ENCODE measurements at regions not wholly inside any gene's neighbourhood (a gene's known extent, or its start where the extent isn't known, plus 50 kb on each side); places are given as distances from the start of the nearest gene placed in this dataset.
"Not testable (repeated sequence)": the region's sequence is repeated elsewhere in the genome, so short reads cannot be mapped to it uniquely, and the experiment has no call there.

DNA sequence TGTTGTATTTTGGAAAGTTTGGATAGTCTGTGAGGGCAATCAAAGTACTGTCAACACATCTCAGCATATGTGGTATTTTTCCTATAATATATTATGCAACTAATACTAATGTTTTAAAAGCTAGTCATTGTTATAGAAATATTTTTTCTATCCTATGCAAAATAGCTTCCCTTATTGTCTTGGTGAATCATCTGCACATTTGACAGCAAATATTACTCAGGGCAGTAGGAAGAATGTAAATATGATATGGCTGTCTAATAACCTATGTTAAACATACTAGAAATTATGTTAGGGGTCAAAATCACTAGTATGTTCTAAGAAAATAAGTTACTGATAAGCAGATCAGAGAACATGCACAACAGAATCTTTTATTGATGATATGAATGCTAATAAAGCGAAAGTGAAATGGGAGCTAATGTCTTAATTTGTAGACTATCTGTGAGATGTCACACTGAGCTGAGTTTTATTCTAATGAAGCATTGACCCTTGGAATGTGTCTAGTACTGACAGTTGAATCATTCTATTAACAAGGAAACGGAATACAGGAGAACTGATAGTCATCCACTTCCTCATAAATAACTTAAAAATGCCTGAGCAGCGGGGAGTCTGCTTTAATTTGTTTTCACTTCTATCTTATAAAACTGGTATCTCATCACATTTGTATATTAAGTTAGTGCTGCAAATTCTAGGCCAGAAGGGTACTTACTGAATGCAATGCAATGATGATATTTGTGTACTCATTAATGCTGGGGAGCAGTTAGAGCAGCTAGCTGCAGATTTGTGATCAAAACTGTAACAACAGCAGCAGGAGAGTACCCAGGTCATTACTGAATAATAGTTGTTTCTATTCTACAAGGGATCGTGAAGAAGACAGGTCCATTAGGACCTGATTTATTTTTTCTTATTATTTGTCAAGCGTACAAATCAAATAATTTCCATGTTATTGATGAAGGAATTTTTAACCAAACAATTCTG is 440.3 kb upstream of the AADAT start:
- no peaks in the 10 kb centered on the region for H3K27me3 ChIP-seq (ENCODE audit: control insufficient read depth, insufficient read depth, low read length)
- H3K4me1 ChIP-seq (ENCODE audit: control insufficient read depth, insufficient read depth, low read length) = no peaks in the 10 kb centered on the region
- no peak overlapping the region for H3K4me3 ChIP-seq (ENCODE audit: low read depth, low read length)
- no peaks in the 10 kb centered on the region for H3K36me3 ChIP-seq (ENCODE audit: control insufficient read depth, insufficient read depth, low read length)
- no peaks in the 10 kb centered on the region for H3K9me3 ChIP-seq (ENCODE audit: control insufficient read depth, insufficient read depth, low read length)
- H3K9ac ChIP-seq (ENCODE audit: low read depth, low read length) = no peak overlapping the region

GRCh38 chr4:170526471-170526870 is 436.7 kb upstream of the AADAT start:
- H3K27me3 ChIP-seq (ENCODE audit: control insufficient read depth, insufficient read depth, low read length) = no peaks in the 10 kb centered on the region
- no peaks in the 10 kb centered on the region for H3K4me1 ChIP-seq (ENCODE audit: control insufficient read depth, insufficient read depth, low read length)
- H3K4me3 ChIP-seq (ENCODE audit: low read depth, low read length) = no peak overlapping the region
- no peaks in the 10 kb centered on the region for H3K9me3 ChIP-seq (ENCODE audit: control insufficient read depth, insufficient read depth, low read length)
- H3K36me3 ChIP-seq (ENCODE audit: control insufficient read depth, insufficient read depth, low read length) = no peaks in the 10 kb centered on the region
- no peak overlapping the region for H3K9ac ChIP-seq (ENCODE audit: low read depth, low read length)

DNA sequence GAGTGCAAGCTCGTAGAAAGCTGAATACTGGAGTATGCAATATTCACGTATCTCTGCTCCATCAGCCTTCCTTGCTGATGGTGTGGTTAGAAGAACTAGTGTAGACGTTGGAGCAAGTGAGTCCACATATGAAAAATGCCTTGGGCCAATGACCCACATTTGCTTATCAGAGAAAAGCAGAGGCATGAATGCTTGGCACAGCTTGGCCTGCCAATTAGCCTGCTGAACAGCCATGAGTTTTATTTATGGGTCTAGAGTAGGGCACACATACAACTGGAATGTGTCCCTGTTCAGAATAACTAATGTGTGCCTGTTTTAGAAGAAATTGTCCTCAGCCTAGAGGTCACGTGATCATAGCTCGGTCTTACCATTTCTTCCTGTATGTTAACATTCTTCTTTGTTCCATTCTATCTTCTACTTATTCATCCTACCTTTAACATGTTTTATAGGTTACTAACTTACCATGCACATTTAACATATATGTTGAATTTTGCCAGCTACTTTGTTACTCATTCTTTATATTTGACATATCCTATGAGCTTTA is 432.7 kb upstream of the AADAT start:
- H3K27me3 ChIP-seq (ENCODE audit: control insufficient read depth, insufficient read depth, low read length) = no peaks in the 10 kb centered on the region
- no peak overlapping the region for H3K9ac ChIP-seq (ENCODE audit: low read depth, low read length)

DNA sequence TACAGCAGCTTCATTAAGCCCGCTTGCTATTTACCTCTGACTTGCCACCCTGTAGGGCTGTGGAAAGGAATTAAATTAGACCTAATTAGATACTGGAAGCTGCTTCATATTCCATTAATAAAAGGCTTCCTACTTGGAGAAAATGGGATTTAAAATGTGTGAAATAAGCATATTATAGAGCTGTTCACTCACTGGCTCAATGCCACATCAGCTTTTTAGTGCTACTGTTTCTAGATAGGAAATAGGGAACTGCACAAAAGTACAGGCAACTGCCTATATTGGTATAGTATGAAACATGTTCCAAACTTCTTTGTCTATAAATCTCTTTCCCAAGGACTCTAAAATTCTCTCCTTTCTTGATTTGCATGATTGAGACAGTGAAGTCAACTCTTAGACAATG is 407.9 kb upstream of the AADAT start:
- no peak overlapping the region for H3K4me3 ChIP-seq (ENCODE audit: low read depth, low read length)
- no peak overlapping the region for H3K9ac ChIP-seq (ENCODE audit: low read depth, low read length)
- H3K9me3 ChIP-seq (ENCODE audit: control insufficient read depth, insufficient read depth, low read length) = no peaks in the 10 kb centered on the region
- no peaks in the 10 kb centered on the region for H3K27me3 ChIP-seq (ENCODE audit: control insufficient read depth, insufficient read depth, low read length)
- H3K4me1 ChIP-seq (ENCODE audit: control insufficient read depth, insufficient read depth, low read length) = no peaks in the 10 kb centered on the region
- no peaks in the 10 kb centered on the region for H3K36me3 ChIP-seq (ENCODE audit: control insufficient read depth, insufficient read depth, low read length)

More for the DNA sequence above, 432.7 kb upstream of the AADAT start:
- Histone ChIP-seq H3K36me3 (ENCODE audit: control insufficient read depth, insufficient read depth, low read length) (no peaks in the 10 kb centered on the region), H3K4me3 (ENCODE audit: low read depth, low read length) (no peak overlapping the region), H3K4me1 (ENCODE audit: control insufficient read depth, insufficient read depth, low read length) (no peaks in the 10 kb centered on the region), H3K9me3 (ENCODE audit: control insufficient read depth, insufficient read depth, low read length) (no peaks in the 10 kb centered on the region)

GRCh38 chr4:170497112-170497511 is 407.4 kb upstream of the AADAT start:
- no peak overlapping the region for H3K9ac ChIP-seq (ENCODE audit: low read depth, low read length)

GRCh38 chr4:170491981-170492380 is 402.2 kb upstream of the AADAT start:
- H3K36me3 ChIP-seq (ENCODE audit: control insufficient read depth, insufficient read depth, low read length) = no peaks in the 10 kb centered on the region
- H3K4me1 ChIP-seq (ENCODE audit: control insufficient read depth, insufficient read depth, low read length) = no peaks in the 10 kb centered on the region
- H3K9ac ChIP-seq (ENCODE audit: low read depth, low read length) = no peak overlapping the region
- H3K4me3 ChIP-seq (ENCODE audit: low read depth, low read length) = no peak overlapping the region
- H3K9me3 ChIP-seq (ENCODE audit: control insufficient read depth, insufficient read depth, low read length) = no peaks in the 10 kb centered on the region
- no peaks in the 10 kb centered on the region for H3K27me3 ChIP-seq (ENCODE audit: control insufficient read depth, insufficient read depth, low read length)

More at GRCh38 chr4:170497112-170497511, 407.4 kb upstream of the AADAT start:
- Histone ChIP-seq H3K4me3 (ENCODE audit: low read depth, low read length) (no peak overlapping the region), H3K9me3 (ENCODE audit: control insufficient read depth, insufficient read depth, low read length) (no peaks in the 10 kb centered on the region), H3K27me3 (ENCODE audit: control insufficient read depth, insufficient read depth, low read length) (no peaks in the 10 kb centered on the region), H3K4me1 (ENCODE audit: control insufficient read depth, insufficient read depth, low read length) (no peaks in the 10 kb centered on the region), H3K36me3 (ENCODE audit: control insufficient read depth, insufficient read depth, low read length) (no peaks in the 10 kb centered on the region)

- no peaks in the 10 kb centered on the region for H3K4me1 ChIP-seq (ENCODE audit: control insufficient read depth, insufficient read depth, low read length)
- no peaks in the 10 kb centered on the region for H3K36me3 ChIP-seq (ENCODE audit: control insufficient read depth, insufficient read depth, low read length)
- H3K9ac ChIP-seq (ENCODE audit: low read depth, low read length) = no peak overlapping the region
- H3K4me3 ChIP-seq (ENCODE audit: low read depth, low read length) = no peak overlapping the region
- no peaks in the 10 kb centered on the region for H3K9me3 ChIP-seq (ENCODE audit: control insufficient read depth, insufficient read depth, low read length)
- no peaks in the 10 kb centered on the region for H3K27me3 ChIP-seq (ENCODE audit: control insufficient read depth, insufficient read depth, low read length)
These were observed 386.6 kb upstream of the AADAT start for GRCh38 chr4:170476351-170476750.

GRCh38 chr4:170465429-170465828 is 375.7 kb upstream of the AADAT start:
- H3K4me3 ChIP-seq (ENCODE audit: low read depth, low read length) = no peak overlapping the region
- no peaks in the 10 kb centered on the region for H3K9me3 ChIP-seq (ENCODE audit: control insufficient read depth, insufficient read depth, low read length)
- H3K4me1 ChIP-seq (ENCODE audit: control insufficient read depth, insufficient read depth, low read length) = no peaks in the 10 kb centered on the region
- H3K27me3 ChIP-seq (ENCODE audit: control insufficient read depth, insufficient read depth, low read length) = no peaks in the 10 kb centered on the region
- H3K36me3 ChIP-seq (ENCODE audit: control insufficient read depth, insufficient read depth, low read length) = no peaks in the 10 kb centered on the region
- H3K9ac ChIP-seq (ENCODE audit: low read depth, low read length) = no peak overlapping the region

GRCh38 chr4:170464614-170465197 is 374.9 kb upstream of the AADAT start:
- Histone ChIP-seq H3K4me3 (ENCODE audit: low read depth, low read length) (no peak overlapping the region), H3K27me3 (ENCODE audit: control insufficient read depth, insufficient read depth, low read length) (no peaks in the 10 kb centered on the region), H3K9me3 (ENCODE audit: control insufficient read depth, insufficient read depth, low read length) (no peaks in the 10 kb centered on the region), H3K36me3 (ENCODE audit: control insufficient read depth, insufficient read depth, low read length) (no peaks in the 10 kb centered on the region), H3K4me1 (ENCODE audit: control insufficient read depth, insufficient read depth, low read length) (no peaks in the 10 kb centered on the region), H3K9ac (ENCODE audit: low read depth, low read length) (no peak overlapping the region)

DNA sequence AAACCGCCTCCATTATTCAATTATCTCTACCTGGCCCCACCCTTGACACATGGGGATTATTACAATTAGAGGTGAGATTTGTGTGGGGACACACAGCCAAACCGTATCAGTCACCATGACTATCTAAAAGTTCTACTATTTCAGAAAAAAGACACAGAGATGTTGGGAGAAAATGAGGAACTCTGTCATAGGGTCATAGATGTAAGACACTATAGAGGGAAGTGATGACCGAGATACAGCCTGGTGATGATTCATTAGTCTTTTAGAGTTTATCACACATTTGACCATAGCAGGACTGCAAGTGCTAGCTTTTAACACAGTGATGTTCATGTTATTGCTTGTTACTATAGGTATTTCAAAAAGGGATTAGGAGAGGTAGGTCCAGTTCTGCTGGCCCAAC is 357.0 kb upstream of the AADAT start:
- Histone ChIP-seq H3K9ac (ENCODE audit: low read depth, low read length) (no peak overlapping the region), H3K4me3 (ENCODE audit: low read depth, low read length) (no peak overlapping the region), H3K27me3 (ENCODE audit: control insufficient read depth, insufficient read depth, low read length) (no peaks in the 10 kb centered on the region), H3K36me3 (ENCODE audit: control insufficient read depth, insufficient read depth, low read length) (no peaks in the 10 kb centered on the region), H3K4me1 (ENCODE audit: control insufficient read depth, insufficient read depth, low read length) (no peaks in the 10 kb centered on the region), H3K9me3 (ENCODE audit: control insufficient read depth, insufficient read depth, low read length) (no peaks in the 10 kb centered on the region)

DNA sequence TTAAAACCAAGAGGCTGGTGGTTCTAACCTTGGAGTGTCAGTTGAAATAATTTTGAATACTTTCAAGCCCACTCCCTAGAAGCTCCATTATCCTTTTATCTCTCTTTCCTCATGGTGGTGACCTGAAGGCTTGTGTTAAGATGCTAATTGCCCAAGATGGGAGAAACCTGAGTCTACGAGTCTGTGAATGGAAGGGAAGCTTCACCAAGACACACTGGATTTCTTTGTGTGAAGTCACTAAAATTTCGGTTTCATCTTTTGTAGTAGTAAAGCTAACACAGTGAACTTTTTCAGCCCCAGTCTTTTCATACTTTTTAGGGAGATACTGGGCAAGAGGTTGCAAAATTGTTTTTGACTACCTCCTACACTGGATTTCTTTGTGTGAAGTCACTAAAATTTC is 351.4 kb upstream of the AADAT start:
- not testable (repeated sequence) for H3K9me3 ChIP-seq (ENCODE audit: control insufficient read depth, insufficient read depth, low read length); H3K36me3 ChIP-seq (ENCODE audit: control insufficient read depth, insufficient read depth, low read length); H3K4me3 ChIP-seq (ENCODE audit: low read depth, low read length); H3K27me3 ChIP-seq (ENCODE audit: control insufficient read depth, insufficient read depth, low read length); H3K9ac ChIP-seq (ENCODE audit: low read depth, low read length); H3K4me1 ChIP-seq (ENCODE audit: control insufficient read depth, insufficient read depth, low read length)

- Histone ChIP-seq H3K36me3 (ENCODE audit: control insufficient read depth, insufficient read depth, low read length) (no peaks in the 10 kb centered on the region), H3K9ac (ENCODE audit: low read depth, low read length) (no peak overlapping the region), H3K4me3 (ENCODE audit: low read depth, low read length) (no peak overlapping the region), H3K9me3 (ENCODE audit: control insufficient read depth, insufficient read depth, low read length) (no peaks in the 10 kb centered on the region), H3K27me3 (ENCODE audit: control insufficient read depth, insufficient read depth, low read length) (no peaks in the 10 kb centered on the region), H3K4me1 (ENCODE audit: control insufficient read depth, insufficient read depth, low read length) (peaks cover 3% of the 10 kb centered on the region)
These were observed 339.2 kb upstream of the AADAT start for GRCh38 chr4:170428929-170429328.
